Stimulated activated CD4-positive, alpha-beta T cell treated with anti-CD3 and anti-CD28 coated beads, Interleukin-4, amount 100 ng/mL, for 4 hours (primary cell): ENCODE measurements at regions not wholly inside any gene's neighbourhood (a gene's known extent, or its start where the extent isn't known, plus 50 kb on each side); places are given as distances from the start of the nearest gene placed in this dataset.
"Not testable (repeated sequence)": the region's sequence is repeated elsewhere in the genome, so short reads cannot be mapped to it uniquely, and the experiment has no call there.

Experiments
- DNase-seq, 2 experiments: peaks; one replicate each; pipeline ENCODE4 v3.0.0-alpha.2; 2020

- DNase-seq: no peak
Measured at GRCh38 chr18:62629031-62629430, 86.3 kb upstream of the PHLPP1 start.

- no peak for DNase-seq
Measured at GRCh38 chr18:62631173-62631572, 84.2 kb upstream of the PHLPP1 start.

GRCh38 chr18:62632788-62633455 is 82.4 kb upstream of the PHLPP1 start:
- no peak for DNase-seq

- DNase-seq: no peak
Measured at GRCh38 chr18:62634458-62634857, 80.9 kb upstream of the PHLPP1 start.

GRCh38 chr18:62634979-62635630 is 80.2 kb upstream of the PHLPP1 start:
- DNase-seq: no peak

GRCh38 chr18:62637403-62637802 is 77.9 kb upstream of the PHLPP1 start:
- DNase-seq: no peak

- peak; percentile 29 to 45 for DNase-seq
Measured at GRCh38 chr18:62637807-62638687, 77.3 kb upstream of the PHLPP1 start.

- DNase-seq: no peak
Measured at GRCh38 chr18:62643181-62643580, 72.2 kb upstream of the PHLPP1 start.

- no peak for DNase-seq
Measured at GRCh38 chr18:62644773-62645172, 70.6 kb upstream of the PHLPP1 start.

- no peak for DNase-seq
Measured at GRCh38 chr18:62647179-62647578, 68.2 kb upstream of the PHLPP1 start.

GRCh38 chr18:62648045-62648678 is 67.2 kb upstream of the PHLPP1 start:
- DNase-seq: no peak

- DNase-seq: no peak
Measured at GRCh38 chr18:62651276-62652056, 63.9 kb upstream of the PHLPP1 start.

- DNase-seq: not testable (repeated sequence)
Measured at GRCh38 chr18:62652057-62652629, 63.2 kb upstream of the PHLPP1 start.

GRCh38 chr18:62655520-62656219 is 59.7 kb upstream of the PHLPP1 start:
- no peak for DNase-seq

GRCh38 chr18:62658028-62658427 is 57.3 kb upstream of the PHLPP1 start:
- DNase-seq: no peak

GRCh38 chr18:62659698-62660097 is 55.6 kb upstream of the PHLPP1 start:
- DNase-seq: no peak

GRCh38 chr18:62660691-62661090 is 54.6 kb upstream of the PHLPP1 start:
- no peak for DNase-seq

- no peak for DNase-seq
Measured at GRCh38 chr18:62663731-62664336, 51.5 kb upstream of the PHLPP1 start.

GRCh38 chr18:62664414-62664813 is 50.9 kb upstream of the PHLPP1 start:
- DNase-seq: no peak

GRCh38 chr18:62665188-62665587 is 50.2 kb upstream of the PHLPP1 start:
- no peak for DNase-seq
